Hindlimb muscle (tissue), 1 donor: ENCODE measurements at regions not wholly inside any gene's neighbourhood (a gene's known extent, or its start where the extent isn't known, plus 50 kb on each side); places are given as distances from the start of the nearest gene placed in this dataset.
"Not testable (repeated sequence)": the region's sequence is repeated elsewhere in the genome, so short reads cannot be mapped to it uniquely, and the experiment has no call there.

Source experiments
- DNase-seq: peaks from one replicate; pipeline ENCODE4 v3.0.0-alpha.2; 2013

- no peak for DNase-seq
Observed at GRCh38 chr16:10317425-10318001, 68.3 kb upstream of the ATF7IP2 start.

GRCh38 chr16:10318798-10319500 lies 66.9 kb upstream of the ATF7IP2 start:
- no peak for DNase-seq

GRCh38 chr16:10321407-10322387 lies 64.2 kb upstream of the ATF7IP2 start:
- DNase-seq = no peak

GRCh38 chr16:10322723-10323527 lies 62.9 kb upstream of the ATF7IP2 start:
- DNase-seq = no peak

- DNase-seq = no peak
Observed at GRCh38 chr16:10323528-10323869, 62.4 kb upstream of the ATF7IP2 start.

GRCh38 chr16:10324210-10324609 lies 61.7 kb upstream of the ATF7IP2 start:
- no peak for DNase-seq

DNA sequence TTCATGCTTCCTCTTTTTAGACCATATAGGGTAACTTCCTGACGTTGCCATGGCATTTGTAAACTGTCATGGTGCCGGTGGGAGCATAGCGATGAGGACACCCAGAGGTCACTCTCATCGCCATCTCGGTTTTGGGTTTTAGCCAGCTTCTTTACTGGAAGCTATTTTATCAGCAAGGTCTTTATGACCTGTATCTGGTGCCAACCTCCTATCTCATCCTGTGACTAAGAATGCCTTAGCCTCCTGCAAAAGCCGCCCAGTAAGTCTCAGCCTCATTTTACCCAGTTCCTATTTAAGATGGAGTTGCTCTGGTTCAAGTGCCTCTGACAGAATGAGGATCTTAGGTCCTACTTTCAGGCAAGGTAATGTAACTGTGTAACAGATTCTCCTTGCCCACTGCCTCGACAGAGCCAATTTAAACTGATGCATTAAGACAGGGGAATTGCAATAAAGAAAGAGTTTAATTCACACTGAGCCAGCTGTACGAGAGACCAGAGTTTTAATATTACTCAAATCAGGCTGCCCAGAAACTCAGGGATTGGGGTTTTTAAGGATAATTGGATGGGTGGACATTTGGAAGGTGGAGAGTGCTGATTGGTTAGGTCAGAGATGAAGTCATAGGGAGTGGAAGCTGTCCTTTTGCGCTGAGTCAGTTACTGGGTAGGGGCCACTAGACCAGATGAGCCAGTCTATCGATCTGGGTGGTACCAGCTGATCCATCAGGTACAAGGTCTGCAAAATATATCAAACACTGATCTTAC lies 59.9 kb upstream of the ATF7IP2 start:
- no peak for DNase-seq

GRCh38 chr16:10326647-10327046 lies 59.2 kb upstream of the ATF7IP2 start:
- no peak for DNase-seq

- not testable (repeated sequence) for DNase-seq
Observed at GRCh38 chr16:10328291-10328690, 57.6 kb upstream of the ATF7IP2 start.

GRCh38 chr16:10332241-10332640 lies 53.6 kb upstream of the ATF7IP2 start:
- no peak for DNase-seq

DNA sequence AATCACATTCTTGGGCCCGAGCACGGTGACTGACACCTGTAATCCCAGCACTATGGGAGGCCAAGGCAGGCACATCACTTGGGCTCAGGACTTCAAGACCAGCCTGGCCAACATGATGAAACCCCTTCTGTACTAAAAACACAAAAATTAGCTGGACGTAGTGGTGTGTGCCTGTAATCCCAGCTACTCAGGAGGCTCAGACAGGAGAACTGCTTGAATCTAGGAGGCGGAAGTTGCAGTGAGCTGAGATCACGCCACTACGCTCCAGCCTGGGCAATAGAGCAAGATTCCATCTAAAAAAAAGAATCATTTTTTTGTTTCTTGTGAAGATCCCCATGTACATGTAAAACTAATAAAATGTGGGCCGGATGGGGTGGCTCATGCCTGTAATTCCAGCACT lies 53.1 kb upstream of the ATF7IP2 start:
- DNase-seq = no peak

- DNase-seq = no peak
Observed at GRCh38 chr16:10333321-10334032, 52.4 kb upstream of the ATF7IP2 start.

GRCh38 chr16:10335681-10336080 lies 50.2 kb upstream of the ATF7IP2 start:
- DNase-seq = no peak
